Peyer's patch (tissue), 4 donors: ENCODE measurements at regions not wholly inside any gene's neighbourhood (a gene's known extent, or its start where the extent isn't known, plus 50 kb on each side); places are given as distances from the start of the nearest gene placed in this dataset.

Source experiments
- CTCF ChIP-seq, 6 experiments: fragments of 450-650 bp in 4 of 6; fragments of 200-600 bp in 2 of 6; sonication (generic) in 1 of 6; IDR thresholded peaks; one replicate each; pipeline ENCODE4 v1.5.1; 2017 to 2019; ENCODE audit warnings: antibody characterized with exemption in 6 of 6, mild to moderate bottlenecking in 3 of 6, moderate library complexity in 1 of 6
- POLR2A ChIP-seq, 2 donors: fragments of 450-650 bp; IDR thresholded peaks; one replicate each; pipeline ENCODE4 v1.5.1; 2017; ENCODE audit warnings: antibody characterized with exemption in 2 of 2, mild to moderate bottlenecking in 2 of 2, moderate library complexity in 2 of 2

DNA sequence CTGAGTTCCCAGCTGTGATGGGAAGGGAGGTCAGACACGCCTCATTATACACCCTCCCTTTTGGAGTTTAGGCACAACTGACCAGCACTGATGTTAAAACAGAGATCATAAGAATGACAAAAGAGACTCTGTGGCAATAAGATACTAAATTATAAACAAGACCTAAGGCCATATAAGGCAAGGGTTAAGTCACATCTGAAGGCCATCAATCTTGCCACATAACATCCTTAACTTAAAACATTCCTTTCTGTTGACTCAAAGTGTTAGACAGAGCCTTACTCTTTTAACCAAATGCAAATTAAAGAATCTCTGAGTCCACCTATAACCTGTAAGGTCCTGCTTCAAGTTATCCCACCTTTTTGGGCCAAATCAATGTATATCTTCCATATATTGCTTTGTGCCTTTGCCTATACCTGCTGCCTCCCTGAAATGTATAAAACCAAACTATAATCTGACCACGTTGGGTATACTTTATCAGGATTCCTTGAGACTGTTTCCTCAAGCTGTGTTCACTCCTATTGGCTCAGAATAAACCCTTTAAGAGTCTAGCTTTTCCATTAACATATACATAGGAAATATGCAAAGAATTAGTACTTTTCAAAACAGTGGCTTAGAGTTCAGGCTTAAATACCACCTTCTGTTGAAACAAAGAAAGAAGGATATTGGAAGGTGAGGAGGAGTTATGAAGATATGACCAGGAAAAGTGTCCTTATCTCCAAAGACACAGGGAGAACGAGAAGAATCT, 214.4 kb upstream of the PPP1R2C start:
- TF ChIP-seq POLR2A (IDR thresholded peaks at IDR 0.05), result no peak
- TF ChIP-seq CTCF (IDR thresholded peaks at IDR 0.05), result no peak
